CD14-positive monocyte (primary cell): ENCODE measurements at regions not wholly inside any gene's neighbourhood (a gene's known extent, or its start where the extent isn't known, plus 50 kb on each side); places are given as distances from the start of the nearest gene placed in this dataset.

Experiments
- DNase-seq, 3 donors: peaks; one replicate each; pipeline ENCODE4 v3.0.0-alpha.2; 2011 to 2022
- H2AFZ ChIP-seq: 2 replicates; pipeline ENCODE4 v1.6.0; 2012; ENCODE audit warnings: mild to moderate bottlenecking, low read depth, low read length, inconsistent platforms; ENCODE audit not compliant: insufficient read depth, poor library complexity, severe bottlenecking
- H3K27ac ChIP-seq, 2 donors: 1 replicate in 1 of 2; 2 replicates in 1 of 2; pipeline ENCODE4 v1.5.1; 2012 to 2013; ENCODE audit warnings: low read length in 2 of 2, control low read depth in 1 of 2, inconsistent platforms in 1 of 2, low read depth in 1 of 2, mild to moderate bottlenecking in 1 of 2
- H3K27me3 ChIP-seq, 2 donors: one replicate each; pipeline versions ENCODE4 v1.6.0 to v1.6.1; 2011 to 2013; ENCODE audit warnings: low read length in 2 of 2; ENCODE audit not compliant: control insufficient read depth in 2 of 2, insufficient read depth in 2 of 2
- H3K36me3 ChIP-seq, 2 donors: replicated peaks in 1 of 2; 1 replicate in 1 of 2; 2 replicates in 1 of 2; pipeline versions ENCODE4 v1.5.1 to v1.6.1; 2012 to 2013; ENCODE audit warnings: low read length in 2 of 2, control low read depth in 1 of 2, inconsistent platforms in 1 of 2, mild to moderate bottlenecking in 1 of 2; ENCODE audit not compliant: insufficient read depth in 2 of 2, control insufficient read depth in 1 of 2
- H3K4me1 ChIP-seq, 2 donors: 1 replicate in 1 of 2; 2 replicates in 1 of 2; pipeline versions ENCODE4 v1.5.1 to v1.6.1; 2012 to 2013; ENCODE audit warnings: low read length in 2 of 2, control low read depth in 1 of 2, inconsistent platforms in 1 of 2, mild to moderate bottlenecking in 1 of 2, moderate library complexity in 1 of 2; ENCODE audit not compliant: insufficient read depth in 2 of 2, control insufficient read depth in 1 of 2
- H3K4me2 ChIP-seq: replicated peaks from 2 replicates; pipeline ENCODE3; 2012; ENCODE audit warnings: low read length, moderate library complexity, mild to moderate bottlenecking; ENCODE audit not compliant: poor library complexity, severe bottlenecking; ENCODE audit errors: extremely low read depth
- H3K4me3 ChIP-seq, 3 experiments: fragments of 200-600 bp in 1 of 3; sonication (generic) in 1 of 3; replicated peaks in 1 of 3; 1 replicate in 2 of 3; 2 replicates in 1 of 3; pipeline ENCODE4 v1.5.1; 2011 to 2013; ENCODE audit warnings: low read length in 3 of 3, mild to moderate bottlenecking in 3 of 3, control low read depth in 2 of 3, low read depth in 2 of 3, inconsistent platforms in 1 of 3, moderate library complexity in 1 of 3
- H3K79me2 ChIP-seq: 2 replicates; pipeline ENCODE4 v1.6.0; 2012; ENCODE audit warnings: mild to moderate bottlenecking, control low read depth, inconsistent platforms, low read length, moderate library complexity; ENCODE audit not compliant: insufficient read depth
- H3K9ac ChIP-seq: 2 replicates; pipeline ENCODE4 v1.6.0; 2017; ENCODE audit warnings: low read length, mild to moderate bottlenecking; ENCODE audit not compliant: insufficient read depth, poor library complexity, severe bottlenecking
- H3K9me3 ChIP-seq, 2 donors: replicated peaks in 1 of 2; 1 replicate in 1 of 2; 2 replicates in 1 of 2; pipeline versions ENCODE4 v1.5.1 to v1.6.1; 2012 to 2013; ENCODE audit warnings: low read length in 2 of 2, control low read depth in 1 of 2; ENCODE audit not compliant: control insufficient read depth in 1 of 2, insufficient read depth in 1 of 2
- H4K20me1 ChIP-seq: 2 replicates; pipeline ENCODE4 v1.6.0; 2012; ENCODE audit warnings: mild to moderate bottlenecking, low read length, control low read depth, moderate library complexity; ENCODE audit not compliant: insufficient read depth
- H3K27ac Mint-ChIP-seq, 7 donors: one replicate each; pipeline ENCODE4 v1.8.0; 2020; ENCODE audit warnings: mild to moderate bottlenecking in 7 of 7, mixed read lengths in 7 of 7, moderate library complexity in 6 of 7, inconsistent platforms in 2 of 7
- H3K27me3 Mint-ChIP-seq, 3 donors: one replicate each; pipeline ENCODE4 v1.8.0; 2021 to 2022; ENCODE audit warnings: low read depth in 3 of 3, mild to moderate bottlenecking in 3 of 3, mixed read lengths in 3 of 3, moderate library complexity in 3 of 3, inconsistent platforms in 1 of 3
- H3K36me3 Mint-ChIP-seq, 2 donors: one replicate each; pipeline ENCODE4 v1.8.0; 2020; ENCODE audit warnings: mixed read lengths in 2 of 2, inconsistent platforms in 1 of 2, mild to moderate bottlenecking in 1 of 2
- H3K4me1 Mint-ChIP-seq: one replicate; pipeline ENCODE4 v1.8.0; 2020; ENCODE audit warnings: mild to moderate bottlenecking, mixed read lengths
- H3K4me3 Mint-ChIP-seq, 2 donors: one replicate each; pipeline ENCODE4 v1.8.0; 2020; ENCODE audit warnings: mild to moderate bottlenecking in 2 of 2, mixed read lengths in 2 of 2, moderate library complexity in 1 of 2
- H3K9me3 Mint-ChIP-seq, 7 donors: one replicate each; pipeline ENCODE4 v1.8.0; 2020 to 2022; ENCODE audit warnings: mixed read lengths in 7 of 7, mild to moderate bottlenecking in 6 of 7, moderate library complexity in 6 of 7, inconsistent platforms in 2 of 7
- WGBS: methylation state at CpG from one replicate; pipeline ENCODE4 v1.1.5; 2013; ENCODE audit warnings: missing lambda C conversion rate; ENCODE audit not compliant: insufficient coverage; 5-methylcytosine and 5-hydroxymethylcytosine counted together
- intact Hi-C, 2 donors: fragments of 100-400 bp; cut with micrococcal nuclease; formaldehyde crosslinking; loops; one replicate each; pipeline versions ENCODE4 v1.15.0 to v1.15.1; 2023
- TF ChIP-seq, protein P1 (sequence below): fragments of 200-600 bp; IDR thresholded peaks from one replicate; pipeline ENCODE4 v1.8.0; 2022; ENCODE audit warnings: antibody characterized with exemption, mild to moderate bottlenecking

- intact Hi-C loops = no loop called here
- no peak overlapping the region for H3K4me3 ChIP-seq
- TF ChIP-seq, protein P1, sequence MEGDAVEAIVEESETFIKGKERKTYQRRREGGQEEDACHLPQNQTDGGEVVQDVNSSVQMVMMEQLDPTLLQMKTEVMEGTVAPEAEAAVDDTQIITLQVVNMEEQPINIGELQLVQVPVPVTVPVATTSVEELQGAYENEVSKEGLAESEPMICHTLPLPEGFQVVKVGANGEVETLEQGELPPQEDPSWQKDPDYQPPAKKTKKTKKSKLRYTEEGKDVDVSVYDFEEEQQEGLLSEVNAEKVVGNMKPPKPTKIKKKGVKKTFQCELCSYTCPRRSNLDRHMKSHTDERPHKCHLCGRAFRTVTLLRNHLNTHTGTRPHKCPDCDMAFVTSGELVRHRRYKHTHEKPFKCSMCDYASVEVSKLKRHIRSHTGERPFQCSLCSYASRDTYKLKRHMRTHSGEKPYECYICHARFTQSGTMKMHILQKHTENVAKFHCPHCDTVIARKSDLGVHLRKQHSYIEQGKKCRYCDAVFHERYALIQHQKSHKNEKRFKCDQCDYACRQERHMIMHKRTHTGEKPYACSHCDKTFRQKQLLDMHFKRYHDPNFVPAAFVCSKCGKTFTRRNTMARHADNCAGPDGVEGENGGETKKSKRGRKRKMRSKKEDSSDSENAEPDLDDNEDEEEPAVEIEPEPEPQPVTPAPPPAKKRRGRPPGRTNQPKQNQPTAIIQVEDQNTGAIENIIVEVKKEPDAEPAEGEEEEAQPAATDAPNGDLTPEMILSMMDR = no peak
- no peak for DNase-seq
- Mint-ChIP-seq H3K36me3 (no peaks in the 10 kb centered on the region), H3K4me3 (no peak overlapping the region), H3K27me3 (peaks cover 0 to 4% (median 1%) of the 10 kb centered on the region in 3 donors), H3K9me3 (peaks cover 0 to 10% (median 5%) of the 10 kb centered on the region in 7 donors), H3K27ac (no peak overlapping the region), H3K4me1 (no peaks in the 10 kb centered on the region)
- no peak overlapping the region for H3K9ac ChIP-seq
- H3K9me3 ChIP-seq = peaks cover 0 to 3% of the 10 kb centered on the region in 2 donors
- 94% methylated on average over 23 of the region's 28 CpGs for WGBS
- H3K4me1 ChIP-seq = no peaks in the 10 kb centered on the region
- H3K79me2 ChIP-seq = no peaks in the 10 kb centered on the region
- H3K27me3 ChIP-seq = no peaks in the 10 kb centered on the region
- H2AFZ ChIP-seq = no peak overlapping the region
- no peaks in the 10 kb centered on the region for H4K20me1 ChIP-seq
- no peak overlapping the region for H3K4me2 ChIP-seq
- H3K36me3 ChIP-seq = no peaks in the 10 kb centered on the region
- H3K27ac ChIP-seq = no peak overlapping the region
Measured at GRCh38 chr1:2933431-2934155, 87.7 kb upstream of the ACTRT2 start.

DNA sequence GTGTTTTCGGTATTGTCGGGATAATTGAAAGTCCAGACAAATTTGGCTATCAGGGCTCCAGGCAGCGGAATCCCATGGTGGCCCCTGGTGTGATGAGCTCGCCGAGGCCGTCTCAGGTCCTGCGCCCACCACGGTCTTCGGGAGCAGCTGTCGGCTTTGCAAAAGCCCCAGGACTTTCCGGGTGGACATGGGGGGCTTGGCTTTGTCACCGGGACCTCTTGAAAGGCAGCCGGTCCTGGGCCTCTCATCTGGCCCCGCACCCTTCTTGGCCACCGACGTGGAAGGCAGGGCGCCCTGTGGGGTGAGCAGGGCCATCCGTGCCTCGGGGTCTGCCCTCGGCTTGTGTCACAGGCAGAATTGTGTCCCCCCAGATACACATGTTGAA lies 87.1 kb upstream of the ACTRT2 start:
- Mint-ChIP-seq H3K36me3 (no peaks in the 10 kb centered on the region), H3K27me3 (peaks cover 0 to 4% (median 1%) of the 10 kb centered on the region in 3 donors)
- intact Hi-C loops = no loop called here

More for the DNA sequence above, 87.1 kb upstream of the ACTRT2 start:
- no peak overlapping the region for H3K9ac ChIP-seq
- Mint-ChIP-seq H3K4me1 (no peaks in the 10 kb centered on the region), H3K27ac (no peak overlapping the region), H3K9me3 (peaks cover 0 to 10% (median 5%) of the 10 kb centered on the region in 7 donors), H3K4me3 (no peak overlapping the region)
- TF ChIP-seq, protein P1 = no peak
- H3K9me3 ChIP-seq = peaks cover 0 to 3% of the 10 kb centered on the region in 2 donors
- no peak overlapping the region for H3K27ac ChIP-seq
- no peak for DNase-seq
- H3K79me2 ChIP-seq = no peaks in the 10 kb centered on the region
- H4K20me1 ChIP-seq = no peaks in the 10 kb centered on the region
- H3K4me1 ChIP-seq = no peaks in the 10 kb centered on the region
- no peak overlapping the region for H3K4me3 ChIP-seq
- no peaks in the 10 kb centered on the region for H3K27me3 ChIP-seq
- H2AFZ ChIP-seq = no peak overlapping the region
- WGBS = 95% methylated on average over 17 of the region's 20 CpGs
- no peak overlapping the region for H3K4me2 ChIP-seq
- no peaks in the 10 kb centered on the region for H3K36me3 ChIP-seq
